GM18907 (cell line): ENCODE measurements at regions not wholly inside any gene's neighbourhood (a gene's known extent, or its start where the extent isn't known, plus 50 kb on each side); places are given as distances from the start of the nearest gene placed in this dataset.
"Not testable (repeated sequence)": the region's sequence is repeated elsewhere in the genome, so short reads cannot be mapped to it uniquely, and the experiment has no call there.

Source experiments
- ATAC-seq: cut with Tn5 transposase; IDR thresholded peaks from one replicate; pipeline ENCODE4 v1.9.1; 2021; ENCODE audit warnings: mild to moderate bottlenecking, moderate library complexity; ENCODE audit not compliant: unreplicated experiment

DNA sequence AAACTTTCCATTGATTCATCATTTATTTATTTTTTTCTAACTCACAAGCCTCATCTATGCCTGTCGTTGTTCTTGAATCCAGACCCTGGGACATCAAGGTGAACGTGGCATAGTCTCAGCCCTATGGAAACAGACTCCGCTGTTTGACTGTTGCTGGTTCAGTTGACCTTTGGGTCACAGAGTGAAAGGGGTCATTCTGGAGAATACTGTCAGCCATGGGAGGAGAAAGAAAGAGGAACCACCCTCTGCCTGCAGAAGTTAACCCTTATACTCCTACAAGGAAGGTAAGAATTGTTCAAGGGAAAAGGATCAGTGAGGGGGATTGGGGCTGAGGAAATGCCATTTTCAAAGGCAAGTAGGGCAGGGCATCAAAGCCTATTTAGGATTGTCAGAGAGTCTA is 387.6 kb upstream of the MAF start:
- ATAC-seq, result no peak

DNA sequence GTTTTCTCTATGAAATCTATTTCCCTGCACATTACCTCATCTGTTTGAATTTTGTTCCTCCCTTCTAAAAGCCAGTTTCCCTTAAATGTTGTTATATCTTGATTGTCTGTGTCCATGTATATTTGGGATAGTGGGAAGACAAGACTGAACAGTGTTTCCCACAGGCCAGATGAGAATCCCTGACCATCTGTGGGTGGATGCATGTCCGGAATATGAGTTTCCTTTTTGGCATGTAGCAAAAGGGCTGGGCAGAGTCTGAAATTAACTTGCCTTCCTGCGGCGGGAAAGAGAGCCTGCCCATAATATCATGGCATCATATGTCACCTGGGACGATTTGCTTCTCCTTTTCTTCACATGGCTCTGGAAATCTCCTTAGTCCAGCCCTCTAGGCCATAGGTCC is 385.8 kb upstream of the MAF start:
- no peak for ATAC-seq

DNA sequence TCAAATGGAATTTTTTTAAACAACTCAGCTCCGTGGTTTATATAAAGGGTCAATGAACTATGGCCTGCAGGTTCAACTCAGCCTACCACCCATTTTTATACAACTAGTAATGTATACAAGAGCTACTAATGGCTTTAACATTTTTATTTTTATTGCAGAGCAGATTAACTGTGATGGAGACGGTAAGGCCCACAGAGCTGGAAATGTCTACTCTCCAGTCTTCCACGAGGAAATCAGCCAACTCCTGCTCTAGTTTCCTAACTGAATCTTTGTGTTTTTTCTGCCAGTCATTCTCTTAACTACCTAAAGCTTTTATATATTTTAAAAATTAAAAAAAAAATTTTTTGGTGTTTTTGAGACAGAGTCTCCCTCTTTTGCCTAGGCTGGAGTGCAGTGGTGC is 385.1 kb upstream of the MAF start:
- ATAC-seq, result no peak

DNA sequence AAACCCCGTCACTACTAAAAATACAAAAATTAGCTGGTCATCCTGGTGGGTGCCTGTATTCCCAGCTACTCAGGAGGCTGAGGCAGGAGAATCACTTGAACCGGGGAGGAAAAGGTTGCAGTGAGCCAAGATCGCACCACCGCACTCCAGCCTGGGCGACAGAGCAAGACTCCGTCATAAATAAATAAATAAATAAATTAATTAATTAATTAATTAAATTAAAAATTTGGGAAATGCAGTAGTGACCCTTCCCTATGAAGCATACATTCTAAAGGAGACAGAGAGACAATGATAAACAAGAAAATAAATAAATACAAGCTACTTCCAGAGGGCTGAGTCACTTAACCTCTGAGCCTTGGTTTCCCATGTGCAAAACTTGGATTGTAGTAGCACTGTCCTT is 383.6 kb upstream of the MAF start:
- ATAC-seq, result not testable (repeated sequence)

DNA sequence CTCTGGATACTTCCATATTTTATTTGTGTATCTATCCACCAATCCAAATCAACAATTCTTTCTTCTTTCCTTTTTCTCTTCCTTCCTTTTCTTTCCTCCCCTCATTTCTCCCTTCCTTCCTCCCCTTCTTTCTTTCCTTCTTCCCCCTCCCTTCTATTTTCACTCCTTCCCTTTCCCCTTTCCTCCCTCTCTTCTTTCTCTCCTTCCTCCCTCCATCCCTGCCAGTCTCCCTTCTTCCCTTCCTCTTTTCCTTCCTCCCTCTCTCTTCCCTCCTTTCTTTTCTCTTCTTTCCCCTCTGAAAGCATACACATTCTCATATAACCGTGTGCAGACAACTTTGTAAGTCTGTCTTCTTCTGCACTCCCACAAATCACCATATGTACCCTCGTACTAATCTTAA is 382.3 kb upstream of the MAF start:
- no peak for ATAC-seq

DNA sequence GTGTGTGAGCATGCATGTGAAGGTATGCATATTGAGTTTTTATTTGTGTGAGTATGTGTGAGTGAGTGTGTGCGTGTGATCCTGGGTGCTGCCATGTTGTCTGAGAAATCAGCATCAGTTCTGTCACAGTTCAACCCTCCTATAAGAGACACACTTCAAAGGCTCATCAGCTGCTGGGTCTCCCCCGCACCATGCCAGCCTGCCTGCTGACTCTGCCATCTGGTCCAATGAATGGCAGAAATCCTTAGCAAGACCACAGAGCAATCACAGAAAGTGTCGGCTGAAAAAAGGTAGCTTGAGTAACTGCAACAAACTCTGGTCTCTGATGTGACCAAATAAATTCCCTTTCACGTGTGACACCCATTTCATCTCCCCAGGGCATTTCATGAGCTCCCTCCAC is 381.8 kb upstream of the MAF start:
- ATAC-seq, result no peak

- no peak for ATAC-seq
Measured at GRCh38 chr16:79981814-79982213, 381.3 kb upstream of the MAF start.

DNA sequence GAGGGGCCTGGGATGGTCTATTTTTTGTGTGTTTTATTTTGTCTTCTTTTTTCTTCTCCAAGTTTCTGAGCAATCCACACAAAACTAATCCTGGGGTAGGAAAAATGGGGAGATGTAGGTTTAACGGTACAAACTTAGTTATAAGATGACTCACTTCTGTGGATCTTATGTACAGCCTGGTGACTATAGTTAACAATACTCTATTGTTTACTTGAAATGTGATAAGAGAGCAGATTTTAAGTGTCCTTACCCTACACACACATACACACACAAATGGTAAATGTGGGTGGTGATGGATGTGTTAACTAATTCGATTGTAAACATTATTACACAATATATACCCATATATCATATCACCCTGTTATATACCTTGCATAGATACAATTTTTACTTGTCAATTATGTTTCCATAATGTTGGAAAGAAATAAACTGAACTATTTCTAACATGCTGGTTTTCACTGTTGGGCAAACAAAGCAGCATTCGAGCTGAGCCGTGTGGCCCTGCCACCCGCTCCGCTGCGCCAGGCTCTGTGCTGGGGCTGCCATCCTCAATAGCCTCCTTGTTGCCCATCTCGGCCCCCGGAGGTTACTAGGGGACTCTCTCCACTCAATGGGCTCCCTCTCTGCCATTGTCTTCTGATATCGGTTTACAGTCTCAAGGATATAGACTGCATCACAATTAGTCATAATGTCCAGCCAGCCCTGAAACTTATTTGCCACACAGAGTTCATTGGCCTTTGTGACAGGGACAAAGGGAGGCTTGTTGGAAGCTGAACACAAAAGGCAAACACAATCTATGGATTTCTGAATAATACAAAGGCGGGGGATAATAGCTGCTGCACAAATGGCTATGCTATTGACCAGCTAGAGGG is 380.3 kb upstream of the MAF start:
- no peak for ATAC-seq

- ATAC-seq, result no peak
Measured at GRCh38 chr16:79977940-79978836, 377.7 kb upstream of the MAF start.

DNA sequence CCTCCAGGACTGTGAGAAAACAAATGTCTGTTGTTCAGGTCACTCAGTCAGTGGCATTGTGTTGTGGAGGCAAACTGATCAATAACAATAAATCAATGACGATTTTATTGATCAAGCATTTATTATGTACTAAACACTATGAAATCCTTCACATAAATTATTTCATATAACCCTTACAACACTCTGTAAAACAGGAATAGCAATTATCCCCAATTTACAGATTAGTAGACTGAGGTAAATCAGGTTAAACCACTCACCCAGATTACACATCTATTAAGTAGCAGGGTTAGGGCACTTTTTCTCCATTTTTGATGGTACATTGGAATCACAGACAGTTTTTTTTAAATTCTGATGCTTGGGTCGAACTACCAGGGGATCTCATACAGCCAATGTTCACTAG is 372.8 kb upstream of the MAF start:
- no peak for ATAC-seq

- ATAC-seq, result no peak
Measured at GRCh38 chr16:79972053-79972704, 371.6 kb upstream of the MAF start.

GRCh38 chr16:79971237-79971572 is 370.7 kb upstream of the MAF start:
- no peak for ATAC-seq

- ATAC-seq, result no peak
Measured at GRCh38 chr16:79970551-79971236, 370.2 kb upstream of the MAF start.

DNA sequence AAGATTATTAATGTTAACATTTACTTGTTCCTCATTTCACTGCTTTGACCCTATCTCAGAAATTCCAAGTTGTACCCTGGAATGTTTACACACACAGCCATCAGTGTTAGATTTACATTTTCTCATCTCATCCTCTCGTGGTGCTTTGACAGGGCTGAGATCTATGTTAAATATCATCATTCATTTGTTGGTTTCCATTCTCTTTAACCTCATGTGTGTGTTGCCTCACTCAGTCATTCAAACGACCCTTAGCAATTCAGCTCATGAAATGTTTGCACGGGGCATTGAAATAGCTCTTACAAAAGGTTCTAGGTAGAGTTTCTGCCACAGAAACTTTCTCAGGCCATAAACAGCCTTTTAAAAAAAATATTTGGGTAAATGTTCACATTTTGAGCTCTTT is 369.6 kb upstream of the MAF start:
- no peak for ATAC-seq

- ATAC-seq, result no peak
Measured at GRCh38 chr16:79969458-79969857, 368.9 kb upstream of the MAF start.

DNA sequence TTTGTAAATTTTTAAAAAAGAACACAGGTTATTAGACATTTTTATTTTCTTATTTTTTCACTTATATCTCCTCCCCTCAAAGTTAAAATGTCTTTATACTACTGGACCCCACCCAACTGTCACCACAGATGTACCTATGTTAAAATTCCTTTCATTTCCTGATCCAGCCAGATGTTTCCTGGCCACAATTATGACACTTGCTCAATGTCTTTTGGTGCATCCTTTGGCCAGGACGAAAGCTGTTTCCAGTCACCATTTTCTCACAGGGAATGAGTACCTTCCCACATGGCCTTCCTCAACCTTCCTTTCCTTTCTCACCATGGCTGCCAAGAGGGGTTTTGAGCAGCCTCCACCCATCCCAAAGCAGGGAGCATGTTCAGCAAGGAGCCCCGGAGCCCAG is 365.7 kb upstream of the MAF start:
- ATAC-seq, result no peak

GRCh38 chr16:79965718-79966117 is 365.2 kb upstream of the MAF start:
- ATAC-seq, result no peak

DNA sequence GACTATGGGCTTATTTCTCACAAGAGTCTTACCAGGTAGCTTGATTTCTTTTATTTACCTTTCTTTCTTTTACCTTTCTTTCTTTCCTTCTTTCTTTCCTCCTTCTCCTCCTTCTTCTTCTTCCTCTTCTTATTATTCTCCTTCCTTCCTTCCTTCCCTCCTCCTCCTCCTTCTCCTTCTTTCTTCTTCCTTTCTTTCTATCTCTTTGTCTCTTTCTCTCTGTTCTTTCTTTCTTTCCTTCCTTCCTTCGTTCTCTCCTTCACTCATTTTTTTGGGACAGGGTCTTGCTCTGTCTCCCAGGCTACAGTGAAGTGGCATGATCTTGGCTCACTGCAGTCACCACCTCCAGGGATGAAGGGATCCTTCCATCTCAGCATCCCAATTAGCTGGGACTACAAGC is 363.6 kb upstream of the MAF start:
- no peak for ATAC-seq

DNA sequence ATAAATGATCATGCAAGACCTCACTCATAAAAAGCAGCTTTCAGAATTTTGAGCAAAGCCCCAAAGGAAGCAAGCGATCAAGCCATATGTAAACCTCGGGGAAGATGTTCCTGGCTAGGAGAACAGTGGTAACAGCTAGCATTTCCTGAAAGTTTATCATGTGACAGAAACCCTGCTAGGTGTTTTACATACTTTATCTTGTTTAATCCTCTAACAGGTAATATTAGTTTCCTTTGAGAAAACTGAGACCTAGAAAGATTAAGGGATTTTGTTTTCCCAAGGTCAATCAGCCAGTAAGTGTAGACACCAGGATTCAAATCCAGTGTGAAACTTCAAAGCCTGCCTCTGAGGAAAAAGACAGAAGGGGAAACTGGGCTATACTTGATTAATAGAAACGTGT is 362.4 kb upstream of the MAF start:
- ATAC-seq, result no peak

DNA sequence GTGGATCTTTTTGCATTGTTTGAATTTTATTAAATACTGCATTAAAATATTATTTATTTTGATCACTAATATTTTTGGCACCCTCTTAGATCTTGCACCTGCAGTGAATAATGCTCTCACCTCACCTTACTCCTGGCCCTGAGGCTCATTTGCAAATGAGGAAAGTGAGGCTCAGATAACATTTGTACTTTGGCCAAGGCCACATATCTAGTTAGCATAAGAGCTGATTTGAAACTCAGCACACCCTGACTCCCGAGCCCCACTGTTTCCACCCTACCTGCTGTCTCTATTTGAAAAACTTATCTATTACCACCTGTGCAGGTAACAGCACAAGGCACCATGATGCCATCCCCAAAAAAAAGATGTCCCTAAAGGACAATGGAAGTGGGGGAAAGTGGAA is 358.7 kb upstream of the MAF start:
- ATAC-seq, result no peak
